GM23338 (cell line): ENCODE measurements at regions not wholly inside any gene's neighbourhood (a gene's known extent, or its start where the extent isn't known, plus 50 kb on each side); places are given as distances from the start of the nearest gene placed in this dataset.

Experiments used
- CREB1 ChIP-seq: fragments of 250-450 bp; sonication (Bioruptor Pico); IDR thresholded peaks from 2 replicates; pipeline ENCODE4 v1.5.0; 2020; ENCODE audit warnings: low read depth, mild to moderate bottlenecking, moderate library complexity
- EZH2 ChIP-seq: fragments of 200-600 bp; sonication (generic); IDR thresholded peaks from one replicate; pipeline ENCODE4 v1.8.0; 2017; ENCODE audit warnings: antibody characterized with exemption, mild to moderate bottlenecking, low read depth; ENCODE audit not compliant: unreplicated experiment
- EZH2phosphoT487 ChIP-seq: fragments of 200-600 bp; sonication (generic); IDR thresholded peaks from one replicate; pipeline ENCODE4 v1.8.1; 2018; ENCODE audit warnings: antibody characterized with exemption; ENCODE audit not compliant: unreplicated experiment
- JUNB ChIP-seq: IDR thresholded peaks from one replicate; pipeline ENCODE4 v1.6.1; 2016; ENCODE audit warnings: antibody characterized with exemption; ENCODE audit not compliant: unreplicated experiment
- NANOG ChIP-seq: IDR thresholded peaks from 2 replicates; pipeline ENCODE4 v1.6.1; 2016; ENCODE audit warnings: antibody characterized with exemption, borderline replicate concordance
- POLR2AphosphoS5 ChIP-seq: IDR thresholded peaks from 2 replicates; pipeline ENCODE4 v1.6.1; 2016; ENCODE audit warnings: antibody characterized with exemption, low read depth
- STAT1 ChIP-seq: IDR thresholded peaks from one replicate; pipeline ENCODE4 v1.6.1; 2016; ENCODE audit warnings: antibody characterized with exemption; ENCODE audit not compliant: unreplicated experiment
- ZNF114 ChIP-seq: fragments of 250-450 bp; sonication (Bioruptor Pico); IDR thresholded peaks from 2 replicates; pipeline ENCODE4 v1.5.0; 2020; ENCODE audit warnings: mild to moderate bottlenecking, moderate library complexity
- ZNF331 ChIP-seq: fragments of 250-450 bp; sonication (Bioruptor Pico); IDR thresholded peaks from 2 replicates; pipeline ENCODE4 v1.5.0; 2020; ENCODE audit warnings: low read depth, mild to moderate bottlenecking, moderate library complexity
- ZNF462 ChIP-seq: fragments of 250-450 bp; sonication (Bioruptor Pico); IDR thresholded peaks from 2 replicates; pipeline ENCODE4 v1.5.0; 2020; ENCODE audit warnings: mild to moderate bottlenecking, moderate library complexity
- TF ChIP-seq, protein P1 (sequence below), 2 experiments: fragments of 200-600 bp in 1 of 2; sonication (generic) in 1 of 2; conservative IDR thresholded peaks; 2 replicates each; pipeline versions ENCODE4 v1.5.1 to v1.6.1; 2016 to 2017; ENCODE audit warnings: antibody characterized with exemption in 2 of 2, low read depth in 2 of 2, mild to moderate bottlenecking in 2 of 2, moderate library complexity in 1 of 2
- TF ChIP-seq, protein P2 (sequence below): IDR thresholded peaks from one replicate; pipeline ENCODE4 v1.6.1; 2018; ENCODE audit warnings: antibody characterized with exemption; ENCODE audit not compliant: unreplicated experiment
- TF ChIP-seq, protein P3 (sequence below): IDR thresholded peaks from 2 replicates; pipeline ENCODE4 v1.6.1; 2016; ENCODE audit warnings: antibody characterized with exemption

- TF ChIP-seq, protein P1, sequence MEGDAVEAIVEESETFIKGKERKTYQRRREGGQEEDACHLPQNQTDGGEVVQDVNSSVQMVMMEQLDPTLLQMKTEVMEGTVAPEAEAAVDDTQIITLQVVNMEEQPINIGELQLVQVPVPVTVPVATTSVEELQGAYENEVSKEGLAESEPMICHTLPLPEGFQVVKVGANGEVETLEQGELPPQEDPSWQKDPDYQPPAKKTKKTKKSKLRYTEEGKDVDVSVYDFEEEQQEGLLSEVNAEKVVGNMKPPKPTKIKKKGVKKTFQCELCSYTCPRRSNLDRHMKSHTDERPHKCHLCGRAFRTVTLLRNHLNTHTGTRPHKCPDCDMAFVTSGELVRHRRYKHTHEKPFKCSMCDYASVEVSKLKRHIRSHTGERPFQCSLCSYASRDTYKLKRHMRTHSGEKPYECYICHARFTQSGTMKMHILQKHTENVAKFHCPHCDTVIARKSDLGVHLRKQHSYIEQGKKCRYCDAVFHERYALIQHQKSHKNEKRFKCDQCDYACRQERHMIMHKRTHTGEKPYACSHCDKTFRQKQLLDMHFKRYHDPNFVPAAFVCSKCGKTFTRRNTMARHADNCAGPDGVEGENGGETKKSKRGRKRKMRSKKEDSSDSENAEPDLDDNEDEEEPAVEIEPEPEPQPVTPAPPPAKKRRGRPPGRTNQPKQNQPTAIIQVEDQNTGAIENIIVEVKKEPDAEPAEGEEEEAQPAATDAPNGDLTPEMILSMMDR (conservative IDR thresholded peaks at IDR 0.05; ENCODE audit: low read depth in 2 of 2): no peak
- TF ChIP-seq POLR2AphosphoS5 (no peak), EZH2 (no peak), CREB1 (CRISPR knock-in tag) (no peak), EZH2phosphoT487 (no peak), ZNF331 (CRISPR knock-in tag) (no peak), JUNB (no peak), STAT1 (no peak), NANOG (no peak), ZNF114 (CRISPR knock-in tag) (no peak), ZNF462 (no peak)
- TF ChIP-seq, protein P2, sequence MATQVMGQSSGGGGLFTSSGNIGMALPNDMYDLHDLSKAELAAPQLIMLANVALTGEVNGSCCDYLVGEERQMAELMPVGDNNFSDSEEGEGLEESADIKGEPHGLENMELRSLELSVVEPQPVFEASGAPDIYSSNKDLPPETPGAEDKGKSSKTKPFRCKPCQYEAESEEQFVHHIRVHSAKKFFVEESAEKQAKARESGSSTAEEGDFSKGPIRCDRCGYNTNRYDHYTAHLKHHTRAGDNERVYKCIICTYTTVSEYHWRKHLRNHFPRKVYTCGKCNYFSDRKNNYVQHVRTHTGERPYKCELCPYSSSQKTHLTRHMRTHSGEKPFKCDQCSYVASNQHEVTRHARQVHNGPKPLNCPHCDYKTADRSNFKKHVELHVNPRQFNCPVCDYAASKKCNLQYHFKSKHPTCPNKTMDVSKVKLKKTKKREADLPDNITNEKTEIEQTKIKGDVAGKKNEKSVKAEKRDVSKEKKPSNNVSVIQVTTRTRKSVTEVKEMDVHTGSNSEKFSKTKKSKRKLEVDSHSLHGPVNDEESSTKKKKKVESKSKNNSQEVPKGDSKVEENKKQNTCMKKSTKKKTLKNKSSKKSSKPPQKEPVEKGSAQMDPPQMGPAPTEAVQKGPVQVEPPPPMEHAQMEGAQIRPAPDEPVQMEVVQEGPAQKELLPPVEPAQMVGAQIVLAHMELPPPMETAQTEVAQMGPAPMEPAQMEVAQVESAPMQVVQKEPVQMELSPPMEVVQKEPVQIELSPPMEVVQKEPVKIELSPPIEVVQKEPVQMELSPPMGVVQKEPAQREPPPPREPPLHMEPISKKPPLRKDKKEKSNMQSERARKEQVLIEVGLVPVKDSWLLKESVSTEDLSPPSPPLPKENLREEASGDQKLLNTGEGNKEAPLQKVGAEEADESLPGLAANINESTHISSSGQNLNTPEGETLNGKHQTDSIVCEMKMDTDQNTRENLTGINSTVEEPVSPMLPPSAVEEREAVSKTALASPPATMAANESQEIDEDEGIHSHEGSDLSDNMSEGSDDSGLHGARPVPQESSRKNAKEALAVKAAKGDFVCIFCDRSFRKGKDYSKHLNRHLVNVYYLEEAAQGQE: no peak
- TF ChIP-seq, protein P3, sequence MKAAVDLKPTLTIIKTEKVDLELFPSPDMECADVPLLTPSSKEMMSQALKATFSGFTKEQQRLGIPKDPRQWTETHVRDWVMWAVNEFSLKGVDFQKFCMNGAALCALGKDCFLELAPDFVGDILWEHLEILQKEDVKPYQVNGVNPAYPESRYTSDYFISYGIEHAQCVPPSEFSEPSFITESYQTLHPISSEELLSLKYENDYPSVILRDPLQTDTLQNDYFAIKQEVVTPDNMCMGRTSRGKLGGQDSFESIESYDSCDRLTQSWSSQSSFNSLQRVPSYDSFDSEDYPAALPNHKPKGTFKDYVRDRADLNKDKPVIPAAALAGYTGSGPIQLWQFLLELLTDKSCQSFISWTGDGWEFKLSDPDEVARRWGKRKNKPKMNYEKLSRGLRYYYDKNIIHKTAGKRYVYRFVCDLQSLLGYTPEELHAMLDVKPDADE: no peak
Measured at GRCh38 chr2:66021296-66021695, 413.6 kb upstream of the MEIS1 start.
